Loucy (cell line): ENCODE measurements at regions not wholly inside any gene's neighbourhood (a gene's known extent, or its start where the extent isn't known, plus 50 kb on each side); places are given as distances from the start of the nearest gene placed in this dataset.

Experiments
- H2AFZ ChIP-seq: fragments of 200-600 bp; sonication (generic); 2 replicates; pipeline ENCODE4 v1.6.0; 2016; ENCODE audit warnings: antibody characterized with exemption, mild to moderate bottlenecking, low read length, moderate library complexity
- H3F3A ChIP-seq: fragments of 200-600 bp; 2 replicates; pipeline ENCODE4 v1.6.0; 2016; ENCODE audit warnings: antibody characterized with exemption, low read depth, mild to moderate bottlenecking
- H3K27me3 ChIP-seq: fragments of 200-600 bp; sonication (generic); 2 replicates; pipeline ENCODE4 v1.6.1; 2014; ENCODE audit warnings: low read length, mild to moderate bottlenecking; ENCODE audit not compliant: insufficient read depth, poor library complexity, severe bottlenecking
- H3K36me3 ChIP-seq: fragments of 200-600 bp; sonication (generic); 2 replicates; pipeline ENCODE4 v1.6.1; 2016; ENCODE audit warnings: low read length; ENCODE audit not compliant: insufficient read depth
- H3K4me1 ChIP-seq: fragments of 200-600 bp; sonication (generic); 2 replicates; pipeline ENCODE4 v1.5.1; 2014; ENCODE audit warnings: low read length, mild to moderate bottlenecking; ENCODE audit not compliant: insufficient read depth, poor library complexity, severe bottlenecking
- H3K4me2 ChIP-seq: fragments of 200-600 bp; sonication (generic); 2 replicates; pipeline ENCODE4 v1.6.0; 2014; ENCODE audit warnings: antibody characterized with exemption, low read length, low read depth, mild to moderate bottlenecking; ENCODE audit not compliant: poor library complexity, severe bottlenecking
- H3K4me3 ChIP-seq: fragments of 200-600 bp; sonication (generic); 2 replicates; pipeline ENCODE4 v1.5.1; 2014; ENCODE audit warnings: low read length, mild to moderate bottlenecking, mixed read lengths; ENCODE audit not compliant: poor library complexity, severe bottlenecking
- H3K79me2 ChIP-seq: fragments of 200-600 bp; sonication (generic); 2 replicates; pipeline ENCODE4 v1.6.1; 2014; ENCODE audit warnings: low read length; ENCODE audit not compliant: insufficient read depth
- H3K9ac ChIP-seq: fragments of 200-600 bp; sonication (generic); 2 replicates; pipeline ENCODE4 v1.6.0; 2014; ENCODE audit warnings: mild to moderate bottlenecking, low read depth, low read length, moderate library complexity; ENCODE audit not compliant: poor library complexity, severe bottlenecking
- H3K9me2 ChIP-seq: fragments of 200-600 bp; sonication (generic); replicated peaks from 2 replicates; pipeline ENCODE4 v1.6.1; 2016; ENCODE audit warnings: low read depth, low read length, mixed read lengths
- H3K9me3 ChIP-seq: fragments of 200-600 bp; sonication (generic); 2 replicates; pipeline ENCODE4 v1.6.1; 2014; ENCODE audit warnings: mild to moderate bottlenecking, antibody characterized with exemption, low read length, low read depth; ENCODE audit not compliant: insufficient read depth
- H4K20me1 ChIP-seq: fragments of 200-600 bp; sonication (generic); 2 replicates; pipeline ENCODE4 v1.6.0; 2014; ENCODE audit warnings: antibody characterized with exemption, low read length, mild to moderate bottlenecking; ENCODE audit not compliant: insufficient read depth, poor library complexity, severe bottlenecking
- EZH2phosphoT487 ChIP-seq: fragments of 200-600 bp; IDR thresholded peaks from 2 replicates; pipeline ENCODE4 v1.6.1; 2018; ENCODE audit warnings: antibody characterized with exemption, mild to moderate bottlenecking, moderate library complexity, borderline replicate concordance
- TF ChIP-seq, protein P1 (sequence below): fragments of 200-600 bp; sonication (generic); conservative IDR thresholded peaks from 2 replicates; pipeline ENCODE4 v1.5.1; 2014; ENCODE audit warnings: mild to moderate bottlenecking, antibody characterized with exemption, low read length

GRCh38 chr1:65626003-65626402, 166.7 kb upstream of the PDE4B start:
- Histone ChIP-seq H3F3A (no peaks in the 10 kb centered on the region), H2AFZ (no peak overlapping the region)

GRCh38 chr1:65629788-65630187, 162.9 kb upstream of the PDE4B start:
- Histone ChIP-seq H3K27me3 (no peaks in the 10 kb centered on the region), H3K4me1 (no peaks in the 10 kb centered on the region), H2AFZ (no peak overlapping the region), H3K4me3 (no peak overlapping the region), H3K9ac (no peak overlapping the region), H3K9me3 (no peaks in the 10 kb centered on the region), H3F3A (no peaks in the 10 kb centered on the region), H3K36me3 (no peaks in the 10 kb centered on the region), H3K79me2 (no peaks in the 10 kb centered on the region), H3K9me2 (no peaks in the 10 kb centered on the region), H4K20me1 (no peaks in the 10 kb centered on the region), H3K4me2 (no peak overlapping the region)
- no peak for TF ChIP-seq EZH2phosphoT487
- TF ChIP-seq, protein P1, sequence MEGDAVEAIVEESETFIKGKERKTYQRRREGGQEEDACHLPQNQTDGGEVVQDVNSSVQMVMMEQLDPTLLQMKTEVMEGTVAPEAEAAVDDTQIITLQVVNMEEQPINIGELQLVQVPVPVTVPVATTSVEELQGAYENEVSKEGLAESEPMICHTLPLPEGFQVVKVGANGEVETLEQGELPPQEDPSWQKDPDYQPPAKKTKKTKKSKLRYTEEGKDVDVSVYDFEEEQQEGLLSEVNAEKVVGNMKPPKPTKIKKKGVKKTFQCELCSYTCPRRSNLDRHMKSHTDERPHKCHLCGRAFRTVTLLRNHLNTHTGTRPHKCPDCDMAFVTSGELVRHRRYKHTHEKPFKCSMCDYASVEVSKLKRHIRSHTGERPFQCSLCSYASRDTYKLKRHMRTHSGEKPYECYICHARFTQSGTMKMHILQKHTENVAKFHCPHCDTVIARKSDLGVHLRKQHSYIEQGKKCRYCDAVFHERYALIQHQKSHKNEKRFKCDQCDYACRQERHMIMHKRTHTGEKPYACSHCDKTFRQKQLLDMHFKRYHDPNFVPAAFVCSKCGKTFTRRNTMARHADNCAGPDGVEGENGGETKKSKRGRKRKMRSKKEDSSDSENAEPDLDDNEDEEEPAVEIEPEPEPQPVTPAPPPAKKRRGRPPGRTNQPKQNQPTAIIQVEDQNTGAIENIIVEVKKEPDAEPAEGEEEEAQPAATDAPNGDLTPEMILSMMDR, result no peak

More at GRCh38 chr1:65626003-65626402, 166.7 kb upstream of the PDE4B start:
- peaks cover 11% of the 10 kb centered on the region for H3K4me1 ChIP-seq
- H3K9me3 ChIP-seq, result no peaks in the 10 kb centered on the region
- no peaks in the 10 kb centered on the region for H3K36me3 ChIP-seq
- no peaks in the 10 kb centered on the region for H3K27me3 ChIP-seq
- no peaks in the 10 kb centered on the region for H4K20me1 ChIP-seq
- no peak overlapping the region for H3K4me2 ChIP-seq
- no peaks in the 10 kb centered on the region for H3K79me2 ChIP-seq
- no peaks in the 10 kb centered on the region for H3K9me2 ChIP-seq
- H3K4me3 ChIP-seq, result no peak overlapping the region
- TF ChIP-seq, protein P1, result no peak
- TF ChIP-seq EZH2phosphoT487, result no peak
- no peak overlapping the region for H3K9ac ChIP-seq

DNA sequence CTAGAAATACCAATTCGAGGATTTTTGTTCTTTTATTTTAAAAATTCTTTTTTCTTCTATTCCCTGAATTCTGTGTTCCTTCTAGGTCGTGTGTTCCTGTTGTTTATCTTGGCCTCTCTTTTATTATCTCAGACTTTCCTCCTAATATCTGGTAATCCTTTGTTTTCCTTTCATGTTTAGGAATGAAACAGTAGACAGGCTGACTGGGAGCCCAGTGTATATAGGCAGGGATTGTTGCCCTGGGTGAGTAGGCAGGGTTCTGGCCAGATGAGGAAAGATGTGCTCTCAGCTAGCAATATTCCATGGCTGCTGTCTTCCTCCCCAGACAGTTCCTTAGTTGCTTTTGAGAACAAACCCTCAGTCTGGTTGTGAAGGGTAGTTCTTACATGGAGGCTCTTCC, 161.8 kb upstream of the PDE4B start:
- Histone ChIP-seq H3K4me1 (no peaks in the 10 kb centered on the region), H3K79me2 (no peaks in the 10 kb centered on the region), H2AFZ (no peak overlapping the region), H3K27me3 (no peaks in the 10 kb centered on the region), H3K9me3 (no peaks in the 10 kb centered on the region), H3K36me3 (no peaks in the 10 kb centered on the region), H3K4me3 (no peak overlapping the region), H4K20me1 (no peaks in the 10 kb centered on the region), H3K9me2 (no peaks in the 10 kb centered on the region), H3F3A (no peaks in the 10 kb centered on the region), H3K4me2 (no peak overlapping the region), H3K9ac (no peak overlapping the region)
- no peak for TF ChIP-seq EZH2phosphoT487
- TF ChIP-seq, protein P1, result no peak
